ENCODE measurements at regions not wholly inside any gene's neighbourhood (a gene's known extent, or its start where the extent isn't known, plus 50 kb on each side); places are given as distances from the start of the nearest gene placed in this dataset.

- ChIA-PET RAD21 (ENCODE audit: unreplicated experiment) (no interaction called here), POLR2A (no interaction called here), SMC1A (ENCODE audit: uncharacterized antibody, unreplicated experiment) (interaction anchor here (0.6 kb wide), 1 partner anchor 709 kb away, joined by 4 read pairs; no protein-coding TSS in a partner anchor), CTCF (no interaction called here)
- no peaks in the 10 kb centered on the region for H4K20me1 ChIP-seq (ENCODE audit: control insufficient read depth, insufficient read depth)
- H3K9me3 ChIP-seq (replicated peaks; ENCODE audit: control insufficient read depth, insufficient read depth, low read length), result no peaks in the 10 kb centered on the region
- H3K4me3 ChIP-seq, result no peak overlapping the region
- H3K4me1 ChIP-seq (ENCODE audit: control insufficient read depth, insufficient read depth, low read length), result no peaks in the 10 kb centered on the region
- no peak overlapping the region for H3K9ac ChIP-seq (ENCODE audit: control insufficient read depth, insufficient read depth, low read length)
- TF ChIP-seq HDAC6 (IDR thresholded peaks at IDR 0.05; ENCODE audit: unreplicated experiment) (no peak), PAX8 (IDR thresholded peaks at IDR 0.05) (no peak), BCL3 (IDR thresholded peaks at IDR 0.05; ENCODE audit: borderline replicate concordance, insufficient read depth, low read depth, low read length, poor library complexity, severe bottlenecking) (no peak), CEBPB (IDR thresholded peaks at IDR 0.05; ENCODE audit: borderline replicate concordance in 1 of 2, low read depth in 2 of 2, low read length in 2 of 2) (no peak), YBX1 (IDR thresholded peaks at IDR 0.05) (no peak), NR2C1 (IDR thresholded peaks at IDR 0.05) (no peak), GATAD2B (conservative IDR thresholded peaks at IDR 0.05; ENCODE audit: low read depth) (no peak), MYB (IDR thresholded peaks at IDR 0.05; ENCODE audit: borderline replicate concordance, low read depth, low read length) (no peak), POLR2AphosphoS5 (IDR thresholded peaks at IDR 0.05; ENCODE audit: low read length) (no peak), BRCA1 (IDR thresholded peaks at IDR 0.05; ENCODE audit: low read depth, low read length) (no peak)
- TF ChIP-seq, protein P1, sequence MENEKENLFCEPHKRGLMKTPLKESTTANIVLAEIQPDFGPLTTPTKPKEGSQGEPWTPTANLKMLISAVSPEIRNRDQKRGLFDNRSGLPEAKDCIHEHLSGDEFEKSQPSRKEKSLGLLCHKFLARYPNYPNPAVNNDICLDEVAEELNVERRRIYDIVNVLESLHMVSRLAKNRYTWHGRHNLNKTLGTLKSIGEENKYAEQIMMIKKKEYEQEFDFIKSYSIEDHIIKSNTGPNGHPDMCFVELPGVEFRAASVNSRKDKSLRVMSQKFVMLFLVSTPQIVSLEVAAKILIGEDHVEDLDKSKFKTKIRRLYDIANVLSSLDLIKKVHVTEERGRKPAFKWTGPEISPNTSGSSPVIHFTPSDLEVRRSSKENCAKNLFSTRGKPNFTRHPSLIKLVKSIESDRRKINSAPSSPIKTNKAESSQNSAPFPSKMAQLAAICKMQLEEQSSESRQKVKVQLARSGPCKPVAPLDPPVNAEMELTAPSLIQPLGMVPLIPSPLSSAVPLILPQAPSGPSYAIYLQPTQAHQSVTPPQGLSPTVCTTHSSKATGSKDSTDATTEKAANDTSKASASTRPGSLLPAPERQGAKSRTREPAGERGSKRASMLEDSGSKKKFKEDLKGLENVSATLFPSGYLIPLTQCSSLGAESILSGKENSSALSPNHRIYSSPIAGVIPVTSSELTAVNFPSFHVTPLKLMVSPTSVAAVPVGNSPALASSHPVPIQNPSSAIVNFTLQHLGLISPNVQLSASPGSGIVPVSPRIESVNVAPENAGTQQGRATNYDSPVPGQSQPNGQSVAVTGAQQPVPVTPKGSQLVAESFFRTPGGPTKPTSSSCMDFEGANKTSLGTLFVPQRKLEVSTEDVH (IDR thresholded peaks at IDR 0.05; ENCODE audit: low read depth, partially characterized antibody), result no peak
- TF ChIP-seq, protein P2, sequence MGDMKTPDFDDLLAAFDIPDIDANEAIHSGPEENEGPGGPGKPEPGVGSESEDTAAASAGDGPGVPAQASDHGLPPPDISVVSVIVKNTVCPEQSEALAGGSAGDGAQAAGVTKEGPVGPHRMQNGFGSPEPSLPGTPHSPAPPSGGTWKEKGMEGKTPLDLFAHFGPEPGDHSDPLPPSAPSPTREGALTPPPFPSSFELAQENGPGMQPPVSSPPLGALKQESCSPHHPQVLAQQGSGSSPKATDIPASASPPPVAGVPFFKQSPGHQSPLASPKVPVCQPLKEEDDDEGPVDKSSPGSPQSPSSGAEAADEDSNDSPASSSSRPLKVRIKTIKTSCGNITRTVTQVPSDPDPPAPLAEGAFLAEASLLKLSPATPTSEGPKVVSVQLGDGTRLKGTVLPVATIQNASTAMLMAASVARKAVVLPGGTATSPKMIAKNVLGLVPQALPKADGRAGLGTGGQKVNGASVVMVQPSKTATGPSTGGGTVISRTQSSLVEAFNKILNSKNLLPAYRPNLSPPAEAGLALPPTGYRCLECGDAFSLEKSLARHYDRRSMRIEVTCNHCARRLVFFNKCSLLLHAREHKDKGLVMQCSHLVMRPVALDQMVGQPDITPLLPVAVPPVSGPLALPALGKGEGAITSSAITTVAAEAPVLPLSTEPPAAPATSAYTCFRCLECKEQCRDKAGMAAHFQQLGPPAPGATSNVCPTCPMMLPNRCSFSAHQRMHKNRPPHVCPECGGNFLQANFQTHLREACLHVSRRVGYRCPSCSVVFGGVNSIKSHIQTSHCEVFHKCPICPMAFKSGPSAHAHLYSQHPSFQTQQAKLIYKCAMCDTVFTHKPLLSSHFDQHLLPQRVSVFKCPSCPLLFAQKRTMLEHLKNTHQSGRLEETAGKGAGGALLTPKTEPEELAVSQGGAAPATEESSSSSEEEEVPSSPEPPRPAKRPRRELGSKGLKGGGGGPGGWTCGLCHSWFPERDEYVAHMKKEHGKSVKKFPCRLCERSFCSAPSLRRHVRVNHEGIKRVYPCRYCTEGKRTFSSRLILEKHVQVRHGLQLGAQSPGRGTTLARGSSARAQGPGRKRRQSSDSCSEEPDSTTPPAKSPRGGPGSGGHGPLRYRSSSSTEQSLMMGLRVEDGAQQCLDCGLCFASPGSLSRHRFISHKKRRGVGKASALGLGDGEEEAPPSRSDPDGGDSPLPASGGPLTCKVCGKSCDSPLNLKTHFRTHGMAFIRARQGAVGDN (IDR thresholded peaks at IDR 0.05), result no peak
- TF ChIP-seq, protein P3, sequence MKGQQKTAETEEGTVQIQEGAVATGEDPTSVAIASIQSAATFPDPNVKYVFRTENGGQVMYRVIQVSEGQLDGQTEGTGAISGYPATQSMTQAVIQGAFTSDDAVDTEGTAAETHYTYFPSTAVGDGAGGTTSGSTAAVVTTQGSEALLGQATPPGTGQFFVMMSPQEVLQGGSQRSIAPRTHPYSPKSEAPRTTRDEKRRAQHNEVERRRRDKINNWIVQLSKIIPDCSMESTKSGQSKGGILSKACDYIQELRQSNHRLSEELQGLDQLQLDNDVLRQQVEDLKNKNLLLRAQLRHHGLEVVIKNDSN (IDR thresholded peaks at IDR 0.05; ENCODE audit: borderline replicate concordance, extremely low read length, insufficient read depth, low read depth, low read length), result no peak
- no peak for ATAC-seq
- no peak overlapping the region for H2AFZ ChIP-seq (ENCODE audit: control insufficient read depth, low read depth, low read length)
- H3K4me2 ChIP-seq (ENCODE audit: control insufficient read depth, insufficient read depth), result no peak overlapping the region
- no peaks in the 10 kb centered on the region for H3K27me3 ChIP-seq (replicated peaks in 1 of 2; ENCODE audit: control insufficient read depth in 2 of 2, insufficient read depth in 2 of 2, low read length in 1 of 2)
- H3K36me3 ChIP-seq (ENCODE audit: control insufficient read depth in 2 of 2, insufficient read depth in 2 of 2, low read length in 1 of 2), result no peaks in the 10 kb centered on the region
- 0% methylated on average over 2 of the region's 2 CpGs for WGBS (ENCODE audit: insufficient coverage, insufficient replicate concordance, low lambda C conversion rate, missing lambda C conversion rate)
- H3K79me2 ChIP-seq (ENCODE audit: control insufficient read depth, insufficient read depth, low read length), result no peaks in the 10 kb centered on the region
- in situ Hi-C loops (cut with MboI), result no loop called here
- H3K27ac ChIP-seq (ENCODE audit: control insufficient read depth, insufficient read depth), result no peak overlapping the region
- FAIRE-seq, result no peak
- BruUV-seq (replicated peaks), result no TSS peak
- no peak for DNase-seq (ENCODE audit: low read depth, low spot score)
- intact Hi-C loops (cut with micrococcal nuclease; ENCODE audit: unreplicated experiment), result no loop called here
Measured at GRCh38 chr5:8633259-8633658, 764.3 kb downstream of the MTRR start.

Measured in GM12878 (cell line).